ENCODE measurements at regions not wholly inside any gene's neighbourhood (a gene's known extent, or its start where the extent isn't known, plus 50 kb on each side); places are given as distances from the start of the nearest gene placed in this dataset.

DNA sequence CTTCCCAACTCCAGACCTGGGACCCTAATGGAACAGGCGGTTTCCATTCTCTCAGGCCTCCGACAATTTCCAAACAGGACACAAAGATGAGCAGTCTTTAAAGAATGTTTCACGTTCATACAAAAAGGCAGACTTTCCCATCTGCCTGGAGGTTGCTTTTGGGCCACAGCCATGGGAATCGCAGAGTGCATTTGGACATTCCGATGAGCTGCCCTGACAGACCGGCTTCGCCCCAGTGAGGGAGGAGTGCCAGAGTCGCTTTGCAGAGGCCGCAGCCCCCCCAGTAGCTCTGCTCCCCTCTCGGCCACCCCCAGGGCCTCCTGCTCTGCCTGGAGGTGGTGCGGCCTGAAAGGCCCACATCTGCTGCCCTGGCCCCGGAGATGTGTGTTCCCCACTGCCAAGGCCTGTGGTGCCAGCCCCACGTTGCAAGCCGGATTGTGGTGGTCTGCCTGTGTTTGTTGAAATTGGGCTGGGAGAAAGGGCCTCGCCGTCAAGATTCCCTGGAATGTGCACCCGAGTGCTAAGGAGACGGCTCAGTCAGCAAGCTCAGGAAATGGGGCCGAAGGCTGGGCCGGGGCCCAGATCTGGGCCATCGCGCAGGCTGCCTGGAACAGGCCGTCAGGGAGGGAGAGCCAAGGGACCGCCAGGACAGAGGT lies 89.8 kb downstream of the C16orf95 start (continued):
- TF ChIP-seq, protein P1, sequence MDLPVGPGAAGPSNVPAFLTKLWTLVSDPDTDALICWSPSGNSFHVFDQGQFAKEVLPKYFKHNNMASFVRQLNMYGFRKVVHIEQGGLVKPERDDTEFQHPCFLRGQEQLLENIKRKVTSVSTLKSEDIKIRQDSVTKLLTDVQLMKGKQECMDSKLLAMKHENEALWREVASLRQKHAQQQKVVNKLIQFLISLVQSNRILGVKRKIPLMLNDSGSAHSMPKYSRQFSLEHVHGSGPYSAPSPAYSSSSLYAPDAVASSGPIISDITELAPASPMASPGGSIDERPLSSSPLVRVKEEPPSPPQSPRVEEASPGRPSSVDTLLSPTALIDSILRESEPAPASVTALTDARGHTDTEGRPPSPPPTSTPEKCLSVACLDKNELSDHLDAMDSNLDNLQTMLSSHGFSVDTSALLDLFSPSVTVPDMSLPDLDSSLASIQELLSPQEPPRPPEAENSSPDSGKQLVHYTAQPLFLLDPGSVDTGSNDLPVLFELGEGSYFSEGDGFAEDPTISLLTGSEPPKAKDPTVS (IDR thresholded peaks at IDR 0.05; ENCODE audit: low read depth, low read length), result no peak
- TF ChIP-seq, protein P2, sequence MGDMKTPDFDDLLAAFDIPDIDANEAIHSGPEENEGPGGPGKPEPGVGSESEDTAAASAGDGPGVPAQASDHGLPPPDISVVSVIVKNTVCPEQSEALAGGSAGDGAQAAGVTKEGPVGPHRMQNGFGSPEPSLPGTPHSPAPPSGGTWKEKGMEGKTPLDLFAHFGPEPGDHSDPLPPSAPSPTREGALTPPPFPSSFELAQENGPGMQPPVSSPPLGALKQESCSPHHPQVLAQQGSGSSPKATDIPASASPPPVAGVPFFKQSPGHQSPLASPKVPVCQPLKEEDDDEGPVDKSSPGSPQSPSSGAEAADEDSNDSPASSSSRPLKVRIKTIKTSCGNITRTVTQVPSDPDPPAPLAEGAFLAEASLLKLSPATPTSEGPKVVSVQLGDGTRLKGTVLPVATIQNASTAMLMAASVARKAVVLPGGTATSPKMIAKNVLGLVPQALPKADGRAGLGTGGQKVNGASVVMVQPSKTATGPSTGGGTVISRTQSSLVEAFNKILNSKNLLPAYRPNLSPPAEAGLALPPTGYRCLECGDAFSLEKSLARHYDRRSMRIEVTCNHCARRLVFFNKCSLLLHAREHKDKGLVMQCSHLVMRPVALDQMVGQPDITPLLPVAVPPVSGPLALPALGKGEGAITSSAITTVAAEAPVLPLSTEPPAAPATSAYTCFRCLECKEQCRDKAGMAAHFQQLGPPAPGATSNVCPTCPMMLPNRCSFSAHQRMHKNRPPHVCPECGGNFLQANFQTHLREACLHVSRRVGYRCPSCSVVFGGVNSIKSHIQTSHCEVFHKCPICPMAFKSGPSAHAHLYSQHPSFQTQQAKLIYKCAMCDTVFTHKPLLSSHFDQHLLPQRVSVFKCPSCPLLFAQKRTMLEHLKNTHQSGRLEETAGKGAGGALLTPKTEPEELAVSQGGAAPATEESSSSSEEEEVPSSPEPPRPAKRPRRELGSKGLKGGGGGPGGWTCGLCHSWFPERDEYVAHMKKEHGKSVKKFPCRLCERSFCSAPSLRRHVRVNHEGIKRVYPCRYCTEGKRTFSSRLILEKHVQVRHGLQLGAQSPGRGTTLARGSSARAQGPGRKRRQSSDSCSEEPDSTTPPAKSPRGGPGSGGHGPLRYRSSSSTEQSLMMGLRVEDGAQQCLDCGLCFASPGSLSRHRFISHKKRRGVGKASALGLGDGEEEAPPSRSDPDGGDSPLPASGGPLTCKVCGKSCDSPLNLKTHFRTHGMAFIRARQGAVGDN (IDR thresholded peaks at IDR 0.05), result no peak
- no peak for TF ChIP-seq ZNF384 (IDR thresholded peaks at IDR 0.05; ENCODE audit: borderline replicate concordance, low read depth, low read length)
- TF ChIP-seq NR2C1 (IDR thresholded peaks at IDR 0.05), result no peak

DNA sequence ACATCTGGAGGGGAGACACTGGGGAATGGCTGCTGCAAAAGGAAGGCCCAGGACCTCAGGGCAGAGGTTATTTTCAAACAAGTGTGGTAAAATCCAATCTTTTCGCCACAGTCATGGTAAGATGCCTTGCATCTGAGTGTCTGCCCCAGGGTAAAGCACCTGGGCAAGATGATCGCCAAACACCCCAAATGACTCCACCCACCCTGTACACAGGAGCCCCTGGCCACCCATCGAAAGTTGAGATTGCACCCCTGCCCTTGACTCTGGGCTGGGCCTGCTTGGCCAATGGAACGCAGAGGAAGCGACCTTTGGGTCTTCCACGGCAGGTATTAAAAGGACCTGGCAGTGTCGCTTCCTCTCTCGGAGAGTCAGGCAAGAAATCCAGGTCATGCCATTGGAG lies 88.8 kb downstream of the C16orf95 start:
- no peak overlapping the region for H3K9ac ChIP-seq (ENCODE audit: control insufficient read depth, insufficient read depth, low read length)
- H3K9me3 ChIP-seq (replicated peaks; ENCODE audit: control insufficient read depth, insufficient read depth, low read length), result no peaks in the 10 kb centered on the region; the same call in 2 of the 3 replicates
- no peaks in the 10 kb centered on the region for H3K36me3 ChIP-seq (ENCODE audit: control insufficient read depth in 2 of 2, insufficient read depth in 2 of 2, low read length in 1 of 2)
- no peaks in the 10 kb centered on the region; the same call in 1 of the 2 replicates for H4K20me1 ChIP-seq (ENCODE audit: control insufficient read depth, insufficient read depth)
- in situ Hi-C loops (cut with MboI), result no loop called here
- SMC1A ChIA-PET (ENCODE audit: uncharacterized antibody, unreplicated experiment), result no interaction called here
- no peak overlapping the region for H3K27ac ChIP-seq (ENCODE audit: control insufficient read depth, insufficient read depth)
- ATAC-seq (no peak), FAIRE-seq (no peak), DNase-seq (ENCODE audit: low read depth, low spot score) (no peak)
- intact Hi-C loops (cut with micrococcal nuclease; ENCODE audit: unreplicated experiment), result no loop called here
- RAD21 ChIA-PET (ENCODE audit: unreplicated experiment), result no interaction called here
- no peak overlapping the region for H2AFZ ChIP-seq (ENCODE audit: control insufficient read depth, low read depth, low read length)
- POLR2A ChIA-PET, result no interaction called here
- no peak overlapping the region for H3K4me2 ChIP-seq (ENCODE audit: control insufficient read depth, insufficient read depth)
- WGBS (ENCODE audit: insufficient coverage, insufficient replicate concordance, low lambda C conversion rate, missing lambda C conversion rate), result 40% methylated on average over 8 of the region's 8 CpGs
- no peak overlapping the region for H3K4me3 ChIP-seq
- BruUV-seq (replicated peaks), result no TSS peak
- CTCF ChIA-PET, result no interaction called here
- no peaks in the 10 kb centered on the region; a peak in 1 of 4 replicates for H3K27me3 ChIP-seq (replicated peaks in 1 of 2; ENCODE audit: control insufficient read depth in 2 of 2, insufficient read depth in 2 of 2, low read length in 1 of 2)
- no peaks in the 10 kb centered on the region for H3K4me1 ChIP-seq (ENCODE audit: control insufficient read depth, insufficient read depth, low read length)
- no peaks in the 10 kb centered on the region for H3K79me2 ChIP-seq (ENCODE audit: control insufficient read depth, insufficient read depth, low read length)
- TF ChIP-seq ZSCAN29 (IDR thresholded peaks at IDR 0.05), result no peak
- TF ChIP-seq, protein P3, sequence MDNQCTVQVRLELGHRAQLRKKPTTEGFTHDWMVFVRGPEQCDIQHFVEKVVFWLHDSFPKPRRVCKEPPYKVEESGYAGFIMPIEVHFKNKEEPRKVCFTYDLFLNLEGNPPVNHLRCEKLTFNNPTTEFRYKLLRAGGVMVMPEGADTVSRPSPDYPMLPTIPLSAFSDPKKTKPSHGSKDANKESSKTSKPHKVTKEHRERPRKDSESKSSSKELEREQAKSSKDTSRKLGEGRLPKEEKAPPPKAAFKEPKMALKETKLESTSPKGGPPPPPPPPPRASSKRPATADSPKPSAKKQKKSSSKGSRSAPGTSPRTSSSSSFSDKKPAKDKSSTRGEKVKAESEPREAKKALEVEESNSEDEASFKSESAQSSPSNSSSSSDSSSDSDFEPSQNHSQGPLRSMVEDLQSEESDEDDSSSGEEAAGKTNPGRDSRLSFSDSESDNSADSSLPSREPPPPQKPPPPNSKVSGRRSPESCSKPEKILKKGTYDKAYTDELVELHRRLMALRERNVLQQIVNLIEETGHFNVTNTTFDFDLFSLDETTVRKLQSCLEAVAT (IDR thresholded peaks at IDR 0.05), result no peak
- no peak for TF ChIP-seq RAD51 (IDR thresholded peaks at IDR 0.05)
- TF ChIP-seq SIX5 (IDR thresholded peaks at IDR 0.05; ENCODE audit: low read depth, low read length, severe bottlenecking), result no peak
- TF ChIP-seq JUND (IDR thresholded peaks at IDR 0.05; ENCODE audit: low read depth, low read length), result no peak
- TF ChIP-seq IRF4 (IDR thresholded peaks at IDR 0.05; ENCODE audit: low read depth, low read length), result no peak
- no peak for TF ChIP-seq LARP7 (IDR thresholded peaks at IDR 0.05)
- TF ChIP-seq EP300 (IDR thresholded peaks at IDR 0.05; ENCODE audit: borderline replicate concordance in 1 of 2, control insufficient read depth in 1 of 2, low read depth in 2 of 2, low read length in 2 of 2), result no peak
- TF ChIP-seq, protein P4, sequence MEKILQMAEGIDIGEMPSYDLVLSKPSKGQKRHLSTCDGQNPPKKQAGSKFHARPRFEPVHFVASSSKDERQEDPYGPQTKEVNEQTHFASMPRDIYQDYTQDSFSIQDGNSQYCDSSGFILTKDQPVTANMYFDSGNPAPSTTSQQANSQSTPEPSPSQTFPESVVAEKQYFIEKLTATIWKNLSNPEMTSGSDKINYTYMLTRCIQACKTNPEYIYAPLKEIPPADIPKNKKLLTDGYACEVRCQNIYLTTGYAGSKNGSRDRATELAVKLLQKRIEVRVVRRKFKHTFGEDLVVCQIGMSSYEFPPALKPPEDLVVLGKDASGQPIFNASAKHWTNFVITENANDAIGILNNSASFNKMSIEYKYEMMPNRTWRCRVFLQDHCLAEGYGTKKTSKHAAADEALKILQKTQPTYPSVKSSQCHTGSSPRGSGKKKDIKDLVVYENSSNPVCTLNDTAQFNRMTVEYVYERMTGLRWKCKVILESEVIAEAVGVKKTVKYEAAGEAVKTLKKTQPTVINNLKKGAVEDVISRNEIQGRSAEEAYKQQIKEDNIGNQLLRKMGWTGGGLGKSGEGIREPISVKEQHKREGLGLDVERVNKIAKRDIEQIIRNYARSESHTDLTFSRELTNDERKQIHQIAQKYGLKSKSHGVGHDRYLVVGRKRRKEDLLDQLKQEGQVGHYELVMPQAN (conservative IDR thresholded peaks at IDR 0.05), result no peak
